ENCODE measurements at regions not wholly inside any gene's neighbourhood (a gene's known extent, or its start where the extent isn't known, plus 50 kb on each side); places are given as distances from the start of the nearest gene placed in this dataset.

DNA sequence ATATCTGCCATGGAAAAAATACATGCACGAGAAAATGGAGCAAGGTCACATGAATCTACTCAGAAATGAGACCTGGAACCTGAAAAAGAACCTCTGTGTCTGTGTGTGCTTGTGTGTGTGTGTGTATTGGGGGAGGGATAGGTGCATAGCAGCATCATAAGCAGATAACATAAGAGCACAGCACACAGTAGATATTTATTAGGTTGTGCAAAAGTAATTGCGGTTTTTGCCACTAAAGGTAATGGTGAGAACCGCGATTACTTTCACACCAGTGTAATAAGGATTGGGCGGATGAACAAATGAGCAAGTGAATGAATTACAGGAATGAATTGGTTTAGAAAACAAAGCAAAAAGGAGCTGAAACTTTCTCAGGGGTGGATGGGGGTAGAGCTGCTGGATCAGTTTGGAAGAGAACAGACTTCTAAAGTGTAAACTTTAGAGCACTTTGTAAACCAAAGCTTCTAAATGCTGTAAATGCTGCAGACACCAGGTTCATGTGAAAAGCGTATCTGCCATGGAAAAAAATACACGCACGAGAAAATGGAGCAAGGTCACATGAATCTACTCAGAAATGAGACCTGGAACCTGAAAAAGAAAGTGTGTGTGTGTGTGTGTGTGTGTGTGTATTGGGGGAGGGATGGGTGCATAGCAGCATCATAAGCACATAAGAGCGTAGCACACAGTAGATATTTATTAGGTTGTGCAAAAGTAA lies 156.9 kb downstream of the TOMM20 start:
- WGBS, 2 donors: 41 to 67% methylated on average over 9 of the region's 9 CpGs
- no peaks in the 10 kb centered on the region for H3K27me3 ChIP-seq
- intact Hi-C loops (cut with DNase I): loop anchor here (5.0 kb wide), 4 partner anchors 54 to 359 kb away; partner anchors contain the start of gene IRF2BP2
- no peak for DNase-seq
- H3K9me3 ChIP-seq: no peaks in the 10 kb centered on the region
- no peaks in the 10 kb centered on the region for H3K36me3 ChIP-seq
- peak overlapping the region; percentile 75 to 90 (median 81) for H3K27ac ChIP-seq
- H3K4me3 ChIP-seq: no peak overlapping the region
- no peak for TF ChIP-seq POLR2A (IDR thresholded peaks at IDR 0.05)
- TF ChIP-seq EP300 (IDR thresholded peaks at IDR 0.05): no peak
- no peak for TF ChIP-seq POLR2AphosphoS5 (IDR thresholded peaks at IDR 0.05)
- TF ChIP-seq, protein P1, sequence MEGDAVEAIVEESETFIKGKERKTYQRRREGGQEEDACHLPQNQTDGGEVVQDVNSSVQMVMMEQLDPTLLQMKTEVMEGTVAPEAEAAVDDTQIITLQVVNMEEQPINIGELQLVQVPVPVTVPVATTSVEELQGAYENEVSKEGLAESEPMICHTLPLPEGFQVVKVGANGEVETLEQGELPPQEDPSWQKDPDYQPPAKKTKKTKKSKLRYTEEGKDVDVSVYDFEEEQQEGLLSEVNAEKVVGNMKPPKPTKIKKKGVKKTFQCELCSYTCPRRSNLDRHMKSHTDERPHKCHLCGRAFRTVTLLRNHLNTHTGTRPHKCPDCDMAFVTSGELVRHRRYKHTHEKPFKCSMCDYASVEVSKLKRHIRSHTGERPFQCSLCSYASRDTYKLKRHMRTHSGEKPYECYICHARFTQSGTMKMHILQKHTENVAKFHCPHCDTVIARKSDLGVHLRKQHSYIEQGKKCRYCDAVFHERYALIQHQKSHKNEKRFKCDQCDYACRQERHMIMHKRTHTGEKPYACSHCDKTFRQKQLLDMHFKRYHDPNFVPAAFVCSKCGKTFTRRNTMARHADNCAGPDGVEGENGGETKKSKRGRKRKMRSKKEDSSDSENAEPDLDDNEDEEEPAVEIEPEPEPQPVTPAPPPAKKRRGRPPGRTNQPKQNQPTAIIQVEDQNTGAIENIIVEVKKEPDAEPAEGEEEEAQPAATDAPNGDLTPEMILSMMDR (IDR thresholded peaks at IDR 0.05): no peak
- peaks cover 0 to 66% (median 61%) of the 10 kb centered on the region in 4 donors for H3K4me1 ChIP-seq

DNA sequence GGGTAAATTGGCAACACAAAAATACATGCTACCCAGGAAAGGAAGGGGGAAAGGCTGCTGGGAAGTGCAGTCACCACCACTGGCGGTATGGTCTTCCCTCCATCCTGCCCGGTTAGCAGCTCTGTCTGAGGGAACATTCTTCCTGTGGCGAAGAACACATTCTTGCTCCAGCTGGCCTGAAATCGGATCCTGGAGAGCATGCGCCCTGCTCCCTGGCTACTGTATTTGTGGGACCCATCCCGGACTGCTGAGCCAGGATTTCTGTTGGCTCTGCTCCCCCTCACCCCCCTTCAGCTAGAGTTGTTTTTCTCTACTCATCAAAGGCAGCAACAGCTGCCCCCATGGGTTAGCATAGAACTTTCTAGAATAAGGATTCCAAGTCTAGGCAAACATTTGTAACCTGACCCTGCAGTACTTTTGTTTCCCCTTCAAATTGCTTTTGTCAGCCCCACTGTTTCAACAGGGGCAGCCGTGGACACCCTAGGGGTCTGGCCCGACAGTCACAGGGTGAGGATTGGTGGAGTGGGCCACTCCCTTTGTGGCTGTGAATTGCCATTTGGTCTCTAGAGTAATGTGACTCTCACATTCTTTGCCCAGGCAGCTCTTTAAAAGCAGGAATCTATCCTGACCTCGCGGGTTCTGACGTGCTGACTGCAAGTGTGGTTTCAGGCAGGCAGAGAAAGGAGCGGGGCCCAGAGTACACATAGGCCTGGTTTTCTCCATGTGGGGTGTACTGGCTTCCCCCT lies 157.7 kb downstream of the TOMM20 start:
- Histone ChIP-seq H3K4me1 (peaks cover 0 to 65% (median 61%) of the 10 kb centered on the region in 4 donors), H3K36me3 (no peaks in the 10 kb centered on the region), H3K27me3 (no peaks in the 10 kb centered on the region), H3K9me3 (no peaks in the 10 kb centered on the region), H3K27ac (peak overlapping the region; percentile 75 to 90 (median 81)), H3K4me3 (peak overlapping the region in 2 of 4 donors; percentile 43 to 44)
- intact Hi-C loops (cut with DNase I): loop anchor here (5.0 kb wide), 4 partner anchors 54 to 359 kb away; partner anchors contain the start of gene IRF2BP2
- WGBS, 2 donors: 47 to 52% methylated on average over 12 of the region's 12 CpGs
- TF ChIP-seq POLR2AphosphoS5 (IDR thresholded peaks at IDR 0.05) (peak; percentile 4 to 87 (median 77)), EP300 (IDR thresholded peaks at IDR 0.05) (peak in 1 of 4 donors; percentile 0), POLR2A (IDR thresholded peaks at IDR 0.05) (peak in 1 of 2 donors; percentile 18)
- TF ChIP-seq, protein P1 (IDR thresholded peaks at IDR 0.05): no peak
- DNase-seq: peak; percentile 95

- Histone ChIP-seq H3K4me3 (peak overlapping the region in 3 of 4 donors; percentile 32 to 44 (median 43)), H3K27me3 (no peaks in the 10 kb centered on the region), H3K36me3 (no peaks in the 10 kb centered on the region), H3K27ac (peak overlapping the region; percentile 75 to 90 (median 81)), H3K9me3 (no peaks in the 10 kb centered on the region), H3K4me1 (peaks cover 0 to 61% (median 59%) of the 10 kb centered on the region in 4 donors)
- peak; percentile 61 for DNase-seq
- TF ChIP-seq, protein P1 (IDR thresholded peaks at IDR 0.05): no peak
- TF ChIP-seq EP300 (IDR thresholded peaks at IDR 0.05) (peak in 3 of 4 donors; percentile 5 to 34 (median 28)), POLR2A (IDR thresholded peaks at IDR 0.05) (no peak), POLR2AphosphoS5 (IDR thresholded peaks at IDR 0.05) (peak in 1 of 4 donors; percentile 38)
- intact Hi-C loops (cut with DNase I): loop anchor here (5.0 kb wide), 4 partner anchors 53 to 358 kb away; partner anchors contain the start of gene IRF2BP2
- WGBS, 2 donors: 28 to 66% methylated on average over 4 of the region's 4 CpGs
These were observed 158.3 kb downstream of the TOMM20 start for GRCh38 chr1:234970401-234970730.

DNA sequence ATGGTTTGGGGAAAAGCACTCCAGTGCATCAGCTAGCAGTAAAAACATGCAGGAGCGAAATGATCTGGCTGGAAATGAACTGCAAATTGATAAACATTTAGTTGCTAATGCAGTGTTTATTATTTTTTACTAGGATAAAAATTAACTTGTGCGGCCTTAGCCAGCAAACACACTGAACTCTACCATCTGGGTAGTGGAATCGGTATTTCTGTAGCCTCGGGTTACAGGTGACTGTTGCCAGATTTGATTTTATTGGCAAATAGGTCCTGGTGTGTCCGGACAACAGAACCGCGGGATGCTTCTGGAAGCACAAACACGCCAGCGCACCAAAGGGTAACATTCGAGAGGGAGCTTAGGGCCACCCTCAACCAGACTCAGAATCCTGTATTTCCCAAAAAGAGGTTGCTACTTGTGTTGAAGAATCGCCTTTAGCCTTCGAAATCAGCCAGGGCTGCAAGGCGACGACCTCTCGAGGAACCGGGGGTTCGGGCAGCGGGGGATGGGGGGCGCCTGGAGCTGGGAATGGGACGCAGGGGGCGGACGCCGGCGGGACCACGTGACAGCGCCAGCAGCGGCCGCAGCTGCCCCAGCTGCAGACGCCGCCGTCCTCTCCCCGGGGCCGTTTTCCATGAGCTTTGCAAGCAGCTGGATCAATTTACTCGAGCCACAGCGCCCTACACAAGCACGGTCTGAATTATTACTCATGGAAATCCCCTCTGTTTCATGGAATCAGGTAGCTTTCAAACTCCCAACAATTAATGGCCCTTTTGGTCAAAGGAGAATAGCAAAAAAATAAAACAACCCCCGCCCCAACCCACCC lies 158.8 kb downstream of the TOMM20 start:
- peak overlapping the region; percentile 75 to 90 (median 81) for H3K27ac ChIP-seq
- H3K36me3 ChIP-seq: no peaks in the 10 kb centered on the region
- H3K9me3 ChIP-seq: no peaks in the 10 kb centered on the region
- intact Hi-C loops (cut with DNase I): loop anchor here (5.0 kb wide), 4 partner anchors 52 to 357 kb away; partner anchors contain the start of gene IRF2BP2
- WGBS, 2 donors: 31 to 58% methylated on average over 37 of the region's 37 CpGs
- peaks cover 0 to 61% (median 57%) of the 10 kb centered on the region in 4 donors for H3K4me1 ChIP-seq
- peak; percentile 86 for DNase-seq
- H3K27me3 ChIP-seq: no peaks in the 10 kb centered on the region
- peak overlapping the region; percentile 10 to 44 (median 38) for H3K4me3 ChIP-seq
- TF ChIP-seq, protein P1 (IDR thresholded peaks at IDR 0.05): no peak
- no peak for TF ChIP-seq EP300 (IDR thresholded peaks at IDR 0.05)
- peak in 1 of 4 donors; percentile 21 for TF ChIP-seq POLR2AphosphoS5 (IDR thresholded peaks at IDR 0.05)
- TF ChIP-seq POLR2A (IDR thresholded peaks at IDR 0.05): no peak
